ENCODE measurements at regions not wholly inside any gene's neighbourhood (a gene's known extent, or its start where the extent isn't known, plus 50 kb on each side); places are given as distances from the start of the nearest gene placed in this dataset.

- Histone ChIP-seq H3K4me3 (ENCODE audit: insufficient read depth, low read depth, low read length) (no peak overlapping the region), H3K27me3 (ENCODE audit: control insufficient read depth, insufficient read depth, low read length) (no peaks in the 10 kb centered on the region), H3K36me3 (replicated peaks; ENCODE audit: control insufficient read depth, insufficient read depth, low read length) (no peaks in the 10 kb centered on the region)
- no peak for DNase-seq
These were observed 745.2 kb downstream of the BRD1 start for GRCh38 chr22:49082451-49082850.

- DNase-seq, result no peak
- H3K27me3 ChIP-seq (ENCODE audit: control insufficient read depth, insufficient read depth, low read length), result no peaks in the 10 kb centered on the region
- H3K36me3 ChIP-seq (replicated peaks; ENCODE audit: control insufficient read depth, insufficient read depth, low read length), result no peaks in the 10 kb centered on the region
- H3K4me3 ChIP-seq (ENCODE audit: insufficient read depth, low read depth, low read length), result no peak overlapping the region
These were observed 745.7 kb downstream of the BRD1 start for GRCh38 chr22:49081926-49082325.

GRCh38 chr22:49081261-49081666, 746.4 kb downstream of the BRD1 start:
- DNase-seq, result no peak

GRCh38 chr22:49080631-49081030, 747.0 kb downstream of the BRD1 start:
- Histone ChIP-seq H3K36me3 (replicated peaks; ENCODE audit: control insufficient read depth, insufficient read depth, low read length) (no peaks in the 10 kb centered on the region), H3K4me3 (ENCODE audit: insufficient read depth, low read depth, low read length) (no peak overlapping the region), H3K27me3 (ENCODE audit: control insufficient read depth, insufficient read depth, low read length) (no peaks in the 10 kb centered on the region)
- no peak for DNase-seq

More at GRCh38 chr22:49081261-49081666, 746.4 kb downstream of the BRD1 start:
- Histone ChIP-seq H3K36me3 (replicated peaks; ENCODE audit: control insufficient read depth, insufficient read depth, low read length) (no peaks in the 10 kb centered on the region), H3K4me3 (ENCODE audit: insufficient read depth, low read depth, low read length) (no peak overlapping the region), H3K27me3 (ENCODE audit: control insufficient read depth, insufficient read depth, low read length) (no peaks in the 10 kb centered on the region)

GRCh38 chr22:49079743-49080500, 747.8 kb downstream of the BRD1 start:
- no peaks in the 10 kb centered on the region for H3K36me3 ChIP-seq (replicated peaks; ENCODE audit: control insufficient read depth, insufficient read depth, low read length)
- no peak for DNase-seq
- no peak overlapping the region for H3K4me3 ChIP-seq (ENCODE audit: insufficient read depth, low read depth, low read length)
- H3K27me3 ChIP-seq (ENCODE audit: control insufficient read depth, insufficient read depth, low read length), result no peaks in the 10 kb centered on the region

GRCh38 chr22:49079027-49079725, 748.5 kb downstream of the BRD1 start:
- H3K4me3 ChIP-seq (ENCODE audit: insufficient read depth, low read depth, low read length), result no peak overlapping the region
- H3K27me3 ChIP-seq (ENCODE audit: control insufficient read depth, insufficient read depth, low read length), result no peaks in the 10 kb centered on the region
- no peaks in the 10 kb centered on the region for H3K36me3 ChIP-seq (replicated peaks; ENCODE audit: control insufficient read depth, insufficient read depth, low read length)
- DNase-seq, result no peak

GRCh38 chr22:49078076-49078710, 749.5 kb downstream of the BRD1 start:
- H3K36me3 ChIP-seq (replicated peaks; ENCODE audit: control insufficient read depth, insufficient read depth, low read length), result no peaks in the 10 kb centered on the region

GRCh38 chr22:49077586-49077985, 750.1 kb downstream of the BRD1 start:
- Histone ChIP-seq H3K36me3 (replicated peaks; ENCODE audit: control insufficient read depth, insufficient read depth, low read length) (no peaks in the 10 kb centered on the region), H3K4me3 (ENCODE audit: insufficient read depth, low read depth, low read length) (no peak overlapping the region), H3K27me3 (ENCODE audit: control insufficient read depth, insufficient read depth, low read length) (no peaks in the 10 kb centered on the region)
- DNase-seq, result no peak

More at GRCh38 chr22:49078076-49078710, 749.5 kb downstream of the BRD1 start:
- Histone ChIP-seq H3K27me3 (ENCODE audit: control insufficient read depth, insufficient read depth, low read length) (no peaks in the 10 kb centered on the region), H3K4me3 (ENCODE audit: insufficient read depth, low read depth, low read length) (no peak overlapping the region)
- no peak for DNase-seq

GRCh38 chr22:49077036-49077393, 750.7 kb downstream of the BRD1 start:
- no peak for DNase-seq
- Histone ChIP-seq H3K36me3 (replicated peaks; ENCODE audit: control insufficient read depth, insufficient read depth, low read length) (no peaks in the 10 kb centered on the region), H3K27me3 (ENCODE audit: control insufficient read depth, insufficient read depth, low read length) (no peaks in the 10 kb centered on the region), H3K4me3 (ENCODE audit: insufficient read depth, low read depth, low read length) (no peak overlapping the region)

- Histone ChIP-seq H3K27me3 (ENCODE audit: control insufficient read depth, insufficient read depth, low read length) (no peaks in the 10 kb centered on the region), H3K36me3 (replicated peaks; ENCODE audit: control insufficient read depth, insufficient read depth, low read length) (no peaks in the 10 kb centered on the region), H3K4me3 (ENCODE audit: insufficient read depth, low read depth, low read length) (no peak overlapping the region)
- no peak for DNase-seq
These were observed 751.2 kb downstream of the BRD1 start for GRCh38 chr22:49076300-49077035.

- Histone ChIP-seq H3K4me3 (ENCODE audit: insufficient read depth, low read depth, low read length) (no peak overlapping the region), H3K27me3 (ENCODE audit: control insufficient read depth, insufficient read depth, low read length) (no peaks in the 10 kb centered on the region)
These were observed 752.5 kb downstream of the BRD1 start for GRCh38 chr22:49075150-49075549.

GRCh38 chr22:49073873-49074417, 753.7 kb downstream of the BRD1 start:
- H3K27me3 ChIP-seq (ENCODE audit: control insufficient read depth, insufficient read depth, low read length), result no peaks in the 10 kb centered on the region
- DNase-seq, result no peak
- no peak overlapping the region for H3K4me3 ChIP-seq (ENCODE audit: insufficient read depth, low read depth, low read length)
- H3K36me3 ChIP-seq (replicated peaks; ENCODE audit: control insufficient read depth, insufficient read depth, low read length), result no peaks in the 10 kb centered on the region

More at GRCh38 chr22:49075150-49075549, 752.5 kb downstream of the BRD1 start:
- DNase-seq, result no peak
- no peaks in the 10 kb centered on the region for H3K36me3 ChIP-seq (replicated peaks; ENCODE audit: control insufficient read depth, insufficient read depth, low read length)

- no peaks in the 10 kb centered on the region for H3K27me3 ChIP-seq (ENCODE audit: control insufficient read depth, insufficient read depth, low read length)
- no peak for DNase-seq
- no peaks in the 10 kb centered on the region for H3K36me3 ChIP-seq (replicated peaks; ENCODE audit: control insufficient read depth, insufficient read depth, low read length)
- H3K4me3 ChIP-seq (ENCODE audit: insufficient read depth, low read depth, low read length), result no peak overlapping the region
These were observed 754.6 kb downstream of the BRD1 start for GRCh38 chr22:49072996-49073645.

GRCh38 chr22:49070501-49070900, 757.2 kb downstream of the BRD1 start:
- Histone ChIP-seq H3K4me3 (ENCODE audit: insufficient read depth, low read depth, low read length) (no peak overlapping the region), H3K36me3 (replicated peaks; ENCODE audit: control insufficient read depth, insufficient read depth, low read length) (no peaks in the 10 kb centered on the region), H3K27me3 (ENCODE audit: control insufficient read depth, insufficient read depth, low read length) (no peaks in the 10 kb centered on the region)
- DNase-seq, result no peak

Data from H7 (cell line).